ENCODE measurements at regions not wholly inside any gene's neighbourhood (a gene's known extent, or its start where the extent isn't known, plus 50 kb on each side); places are given as distances from the start of the nearest gene placed in this dataset.

DNA sequence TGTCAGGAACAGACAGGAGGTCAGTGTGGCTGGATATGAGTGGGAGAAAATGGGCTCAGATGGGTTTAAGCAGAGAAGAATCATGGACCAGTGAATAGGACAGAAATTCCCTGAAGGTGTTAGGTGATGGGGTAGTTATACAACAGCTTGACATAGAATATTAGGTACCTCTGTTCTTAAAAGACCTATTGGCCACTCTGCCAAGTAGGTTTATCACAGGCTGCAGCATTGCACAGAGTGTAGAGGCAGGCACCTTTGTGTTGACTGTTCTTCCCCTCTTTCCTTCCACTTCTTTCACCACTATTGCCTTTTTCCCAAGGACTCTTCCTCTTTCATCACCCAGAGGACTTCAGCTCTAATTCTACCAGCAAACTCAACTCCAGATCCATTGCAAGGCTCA lies 274.4 kb downstream of the CDCA7 start:
- TF ChIP-seq, protein P1, sequence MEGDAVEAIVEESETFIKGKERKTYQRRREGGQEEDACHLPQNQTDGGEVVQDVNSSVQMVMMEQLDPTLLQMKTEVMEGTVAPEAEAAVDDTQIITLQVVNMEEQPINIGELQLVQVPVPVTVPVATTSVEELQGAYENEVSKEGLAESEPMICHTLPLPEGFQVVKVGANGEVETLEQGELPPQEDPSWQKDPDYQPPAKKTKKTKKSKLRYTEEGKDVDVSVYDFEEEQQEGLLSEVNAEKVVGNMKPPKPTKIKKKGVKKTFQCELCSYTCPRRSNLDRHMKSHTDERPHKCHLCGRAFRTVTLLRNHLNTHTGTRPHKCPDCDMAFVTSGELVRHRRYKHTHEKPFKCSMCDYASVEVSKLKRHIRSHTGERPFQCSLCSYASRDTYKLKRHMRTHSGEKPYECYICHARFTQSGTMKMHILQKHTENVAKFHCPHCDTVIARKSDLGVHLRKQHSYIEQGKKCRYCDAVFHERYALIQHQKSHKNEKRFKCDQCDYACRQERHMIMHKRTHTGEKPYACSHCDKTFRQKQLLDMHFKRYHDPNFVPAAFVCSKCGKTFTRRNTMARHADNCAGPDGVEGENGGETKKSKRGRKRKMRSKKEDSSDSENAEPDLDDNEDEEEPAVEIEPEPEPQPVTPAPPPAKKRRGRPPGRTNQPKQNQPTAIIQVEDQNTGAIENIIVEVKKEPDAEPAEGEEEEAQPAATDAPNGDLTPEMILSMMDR (IDR thresholded peaks at IDR 0.05): no peak
- no peak for TF ChIP-seq POLR2A (IDR thresholded peaks at IDR 0.05)
- no peak for TF ChIP-seq POLR2AphosphoS5 (IDR thresholded peaks at IDR 0.05)

All from stomach (tissue), 4 donors.